Kidney (tissue), 13 donors: ENCODE measurements at regions not wholly inside any gene's neighbourhood (a gene's known extent, or its start where the extent isn't known, plus 50 kb on each side); places are given as distances from the start of the nearest gene placed in this dataset.

Experiments
- DNase-seq, 5 donors: peaks; one replicate each; pipeline ENCODE4 v3.0.0-alpha.2; 2013 to 2020
- FAIRE-seq: peaks from 2 replicates; lab custom pipeline; 2012; peaks lifted over from hg19 to GRCh38; lab: Jason Lieb, UNC
- H3K27ac ChIP-seq, 2 donors: one replicate each; pipeline ENCODE4 v1.7.0; 2013; ENCODE audit warnings: low read depth in 2 of 2, low read length in 2 of 2, inconsistent platforms in 1 of 2
- H3K27me3 ChIP-seq: one replicate; pipeline ENCODE4 v1.7.1; 2013; ENCODE audit warnings: low read length, inconsistent platforms; ENCODE audit not compliant: control insufficient read depth, insufficient read depth
- H3K36me3 ChIP-seq, 3 donors: one replicate each; pipeline versions ENCODE4 v1.7.0 to v1.7.1; 2013; ENCODE audit warnings: low read length in 3 of 3, control low read depth in 1 of 3, inconsistent platforms in 1 of 3; ENCODE audit not compliant: insufficient read depth in 3 of 3, control insufficient read depth in 2 of 3
- H3K4me1 ChIP-seq, 3 donors: one replicate each; pipeline versions ENCODE4 v1.7.0 to v1.7.1; 2013; ENCODE audit warnings: low read length in 3 of 3, inconsistent platforms in 1 of 3, low read depth in 1 of 3; ENCODE audit not compliant: control insufficient read depth in 2 of 3, insufficient read depth in 2 of 3
- H3K4me3 ChIP-seq, 3 donors: one replicate each; pipeline versions ENCODE4 v1.7.0 to v1.8.1; 2013; ENCODE audit warnings: low read length in 3 of 3, control low read depth in 1 of 3, inconsistent platforms in 1 of 3
- H3K9ac ChIP-seq, 3 donors: one replicate each; pipeline versions ENCODE4 v1.7.0 to v1.7.1; 2013; ENCODE audit warnings: low read length in 3 of 3, control low read depth in 1 of 3, inconsistent platforms in 1 of 3
- H3K9me3 ChIP-seq, 3 donors: one replicate each; pipeline versions ENCODE4 v1.7.0 to v1.7.1; 2013; ENCODE audit warnings: low read length in 3 of 3, control low read depth in 1 of 3, inconsistent platforms in 1 of 3; ENCODE audit not compliant: control insufficient read depth in 2 of 3, insufficient read depth in 1 of 3
- CTCF ChIP-seq: IDR thresholded peaks from 3 replicates; pipeline ENCODE4 v1.5.1; 2012; ENCODE audit warnings: mild to moderate bottlenecking, moderate library complexity, borderline replicate concordance; ENCODE audit not compliant: insufficient read depth; ENCODE audit errors: extremely low read depth
- intact Hi-C: fragments of 100-400 bp; cut with DNase I; formaldehyde crosslinking; loops from one replicate; pipeline ENCODE4 v1.11.1; 2022
- donor health status: control.
- donor health status: control.
- donor health status: control.
- donor health status: control.
- donor health status: control.
- donor health status: DM: yes; HTN: yes; CAD: no.
- donor health status: Normal renal cell carcinoma (clear cell type).

GRCh38 chr22:47600281-47600680 is 837.8 kb downstream of the TBC1D22A start:
- TF ChIP-seq CTCF: no peak
- H3K27me3 ChIP-seq: no peaks in the 10 kb centered on the region
- no peak overlapping the region for H3K27ac ChIP-seq
- no peaks in the 10 kb centered on the region for H3K36me3 ChIP-seq
- H3K4me1 ChIP-seq: no peaks in the 10 kb centered on the region
- intact Hi-C loops: no loop called here
- H3K9ac ChIP-seq: no peak overlapping the region
- DNase-seq: peak in 1 of 5 donors; percentile 16
- no peaks in the 10 kb centered on the region for H3K9me3 ChIP-seq
- H3K4me3 ChIP-seq: no peak overlapping the region
- FAIRE-seq: no peak

- Histone ChIP-seq H3K27me3 (no peaks in the 10 kb centered on the region), H3K4me3 (no peak overlapping the region), H3K4me1 (no peaks in the 10 kb centered on the region), H3K27ac (no peak overlapping the region), H3K9ac (no peak overlapping the region), H3K9me3 (no peaks in the 10 kb centered on the region), H3K36me3 (no peaks in the 10 kb centered on the region)
- FAIRE-seq: no peak
- no peak for TF ChIP-seq CTCF
- intact Hi-C loops: no loop called here
- DNase-seq: peak in 1 of 5 donors; percentile 12
Measured at GRCh38 chr22:47599753-47600152, 837.3 kb downstream of the TBC1D22A start.

- no peaks in the 10 kb centered on the region for H3K9me3 ChIP-seq
- no peaks in the 10 kb centered on the region for H3K4me1 ChIP-seq
- H3K4me3 ChIP-seq: no peak overlapping the region
- TF ChIP-seq CTCF: no peak
- H3K9ac ChIP-seq: no peak overlapping the region
- no peaks in the 10 kb centered on the region for H3K27me3 ChIP-seq
- no peaks in the 10 kb centered on the region for H3K36me3 ChIP-seq
- DNase-seq (no peak), FAIRE-seq (no peak)
- no peak overlapping the region for H3K27ac ChIP-seq
- intact Hi-C loops: no loop called here
Measured at GRCh38 chr22:47598864-47599263, 836.4 kb downstream of the TBC1D22A start.

- Histone ChIP-seq H3K27ac (no peak overlapping the region), H3K9ac (no peak overlapping the region), H3K27me3 (no peaks in the 10 kb centered on the region), H3K4me3 (no peak overlapping the region), H3K4me1 (no peaks in the 10 kb centered on the region), H3K36me3 (no peaks in the 10 kb centered on the region), H3K9me3 (no peaks in the 10 kb centered on the region)
- DNase-seq (peak in 1 of 5 donors; percentile 31), FAIRE-seq (no peak)
- no peak for TF ChIP-seq CTCF
- intact Hi-C loops: no loop called here
Measured at GRCh38 chr22:47597041-47597440, 834.6 kb downstream of the TBC1D22A start.
